ENCODE measurements at regions not wholly inside any gene's neighbourhood (a gene's known extent, or its start where the extent isn't known, plus 50 kb on each side); places are given as distances from the start of the nearest gene placed in this dataset.

DNA sequence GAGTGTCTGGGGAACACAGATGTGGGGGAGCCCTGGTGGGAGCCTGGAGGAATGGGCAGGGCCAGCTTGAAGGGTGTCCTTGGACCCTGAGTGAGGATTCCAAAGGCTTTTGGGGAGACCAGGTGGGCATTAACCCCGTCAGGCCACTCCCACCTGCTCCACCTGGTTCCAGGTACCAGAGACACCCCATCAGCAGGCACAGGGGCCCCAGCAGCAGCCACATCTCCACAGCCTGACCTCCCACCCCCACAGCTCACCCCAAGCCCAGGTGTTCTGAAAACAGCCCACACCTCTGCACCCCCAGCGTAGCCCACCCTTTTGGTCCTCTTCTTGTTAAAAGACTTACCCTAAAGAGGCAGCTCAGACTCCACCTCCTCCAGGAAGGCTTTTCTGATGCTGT is 102.1 kb upstream of the PRR20G start:
- no peaks in the 10 kb centered on the region for H3K9me3 ChIP-seq
- H3K4me1 ChIP-seq = no peaks in the 10 kb centered on the region
- no peak for DNase-seq (ENCODE audit: low spot score in 2 of 2)
- H3K27me3 ChIP-seq = no peaks in the 10 kb centered on the region
- TF ChIP-seq, protein P1, sequence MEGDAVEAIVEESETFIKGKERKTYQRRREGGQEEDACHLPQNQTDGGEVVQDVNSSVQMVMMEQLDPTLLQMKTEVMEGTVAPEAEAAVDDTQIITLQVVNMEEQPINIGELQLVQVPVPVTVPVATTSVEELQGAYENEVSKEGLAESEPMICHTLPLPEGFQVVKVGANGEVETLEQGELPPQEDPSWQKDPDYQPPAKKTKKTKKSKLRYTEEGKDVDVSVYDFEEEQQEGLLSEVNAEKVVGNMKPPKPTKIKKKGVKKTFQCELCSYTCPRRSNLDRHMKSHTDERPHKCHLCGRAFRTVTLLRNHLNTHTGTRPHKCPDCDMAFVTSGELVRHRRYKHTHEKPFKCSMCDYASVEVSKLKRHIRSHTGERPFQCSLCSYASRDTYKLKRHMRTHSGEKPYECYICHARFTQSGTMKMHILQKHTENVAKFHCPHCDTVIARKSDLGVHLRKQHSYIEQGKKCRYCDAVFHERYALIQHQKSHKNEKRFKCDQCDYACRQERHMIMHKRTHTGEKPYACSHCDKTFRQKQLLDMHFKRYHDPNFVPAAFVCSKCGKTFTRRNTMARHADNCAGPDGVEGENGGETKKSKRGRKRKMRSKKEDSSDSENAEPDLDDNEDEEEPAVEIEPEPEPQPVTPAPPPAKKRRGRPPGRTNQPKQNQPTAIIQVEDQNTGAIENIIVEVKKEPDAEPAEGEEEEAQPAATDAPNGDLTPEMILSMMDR (IDR thresholded peaks at IDR 0.05) = no peak
- no peak overlapping the region for H3K27ac ChIP-seq
- no peak overlapping the region for H3K4me3 ChIP-seq
- intact Hi-C loops (cut with DNase I) = no loop called here
- H3K36me3 ChIP-seq = no peaks in the 10 kb centered on the region

DNA sequence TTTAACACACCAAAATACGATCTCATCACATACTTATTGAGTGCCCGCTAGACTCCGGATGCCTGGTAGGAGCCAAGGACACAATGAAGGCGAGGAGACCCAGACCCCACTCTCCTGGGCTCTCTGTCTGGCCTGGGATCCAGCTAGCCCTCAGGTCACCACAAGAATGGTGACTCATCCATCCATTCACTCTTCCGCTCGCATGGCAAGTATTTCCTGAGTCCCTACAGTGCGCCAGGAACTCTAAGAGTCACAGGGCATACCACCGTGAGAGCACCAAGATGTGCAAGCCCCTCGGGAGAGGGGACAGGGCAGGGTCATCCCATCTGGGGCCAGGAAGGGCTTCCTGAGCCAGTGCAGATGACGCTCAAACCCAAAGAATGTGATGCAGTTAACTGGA is 101.6 kb upstream of the PRR20G start:
- no peaks in the 10 kb centered on the region for H3K27me3 ChIP-seq
- no peaks in the 10 kb centered on the region for H3K9me3 ChIP-seq
- no peak overlapping the region for H3K27ac ChIP-seq
- TF ChIP-seq, protein P1 (IDR thresholded peaks at IDR 0.05) = no peak
- no peaks in the 10 kb centered on the region for H3K4me1 ChIP-seq
- DNase-seq (ENCODE audit: low spot score in 2 of 2) = no peak
- H3K36me3 ChIP-seq = no peaks in the 10 kb centered on the region
- intact Hi-C loops (cut with DNase I) = no loop called here
- no peak overlapping the region for H3K4me3 ChIP-seq

- no peak for DNase-seq (ENCODE audit: low spot score in 2 of 2)
- TF ChIP-seq, protein P1 (IDR thresholded peaks at IDR 0.05) = no peak
- H3K4me3 ChIP-seq = no peak overlapping the region
- no peak overlapping the region for H3K27ac ChIP-seq
- no peaks in the 10 kb centered on the region for H3K36me3 ChIP-seq
- H3K4me1 ChIP-seq = no peaks in the 10 kb centered on the region
- intact Hi-C loops (cut with DNase I) = no loop called here
- no peaks in the 10 kb centered on the region for H3K27me3 ChIP-seq
- H3K9me3 ChIP-seq = no peaks in the 10 kb centered on the region
Observed at GRCh38 chr3:127388427-127388826, 100.6 kb upstream of the PRR20G start.

- TF ChIP-seq, protein P1 (IDR thresholded peaks at IDR 0.05) = no peak
- Histone ChIP-seq H3K27ac (no peak overlapping the region), H3K4me1 (no peaks in the 10 kb centered on the region), H3K27me3 (no peaks in the 10 kb centered on the region), H3K4me3 (no peak overlapping the region), H3K9me3 (no peaks in the 10 kb centered on the region), H3K36me3 (no peaks in the 10 kb centered on the region)
- intact Hi-C loops (cut with DNase I) = no loop called here
- no peak for DNase-seq (ENCODE audit: low spot score in 2 of 2)
Observed at GRCh38 chr3:127387556-127388153, 99.8 kb upstream of the PRR20G start.

DNA sequence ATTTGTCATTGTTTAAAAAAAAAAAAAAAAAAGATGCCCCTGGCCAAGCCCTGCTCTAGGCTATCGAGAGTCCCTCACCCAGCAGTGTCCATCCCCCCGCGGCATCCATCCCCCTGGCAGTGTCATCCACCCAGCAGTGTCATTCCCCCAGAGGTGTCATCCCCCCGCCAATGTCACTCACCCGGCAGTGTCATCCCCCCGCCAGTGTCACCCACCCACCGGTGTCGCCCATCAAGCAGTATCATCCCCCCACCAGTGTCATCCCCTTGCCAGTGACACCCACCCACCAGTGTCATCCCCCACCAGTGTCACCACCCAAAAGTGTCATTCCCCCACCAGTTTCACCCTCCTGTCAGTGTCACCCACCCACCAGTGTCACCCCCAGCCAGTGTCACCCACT is 99.3 kb upstream of the PRR20G start:
- no peaks in the 10 kb centered on the region for H3K4me1 ChIP-seq
- no peaks in the 10 kb centered on the region for H3K36me3 ChIP-seq
- intact Hi-C loops (cut with DNase I) = no loop called here
- no peaks in the 10 kb centered on the region for H3K27me3 ChIP-seq
- no peak overlapping the region for H3K4me3 ChIP-seq
- no peak for DNase-seq (ENCODE audit: low spot score in 2 of 2)
- TF ChIP-seq, protein P1 (IDR thresholded peaks at IDR 0.05) = no peak
- H3K27ac ChIP-seq = no peak overlapping the region
- H3K9me3 ChIP-seq = no peaks in the 10 kb centered on the region

DNA sequence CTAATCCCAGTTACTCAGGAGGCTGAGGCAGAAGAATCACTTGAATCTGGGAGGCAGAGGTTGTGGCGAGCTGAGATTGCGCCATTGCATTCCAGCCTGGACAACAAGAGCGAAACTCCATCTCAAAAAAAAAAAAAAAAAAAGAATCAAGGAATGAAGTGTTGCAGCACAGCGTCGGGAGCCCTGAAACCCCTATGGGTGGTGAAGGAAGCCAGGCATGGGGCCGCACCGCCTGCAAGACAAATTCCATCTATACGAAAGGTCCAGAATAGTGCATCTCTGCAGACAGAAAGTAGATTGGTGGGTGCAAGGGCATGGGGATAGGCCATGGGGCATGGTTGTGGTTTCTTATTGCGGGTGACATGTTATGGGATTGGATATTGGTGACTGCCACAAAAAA is 98.6 kb upstream of the PRR20G start:
- TF ChIP-seq, protein P1 (IDR thresholded peaks at IDR 0.05) = no peak
- DNase-seq (ENCODE audit: low spot score in 2 of 2) = no peak
- no peaks in the 10 kb centered on the region for H3K4me1 ChIP-seq
- H3K36me3 ChIP-seq = no peaks in the 10 kb centered on the region
- H3K27ac ChIP-seq = no peak overlapping the region
- no peak overlapping the region for H3K4me3 ChIP-seq
- no peaks in the 10 kb centered on the region for H3K27me3 ChIP-seq
- intact Hi-C loops (cut with DNase I) = no loop called here
- H3K9me3 ChIP-seq = peaks cover 0 to 4% of the 10 kb centered on the region in 2 donors

Measured in ascending aorta (tissue), 2 donors.